A673 (cell line): ENCODE measurements at regions not wholly inside any gene's neighbourhood (a gene's known extent, or its start where the extent isn't known, plus 50 kb on each side); places are given as distances from the start of the nearest gene placed in this dataset.

Source experiments
- BruUV-seq: library from RNA; stranded (reverse); fragments of 400-500 nt; replicated peaks from 2 replicates; lab custom pipeline; 2021; lab: Mats Ljungman, UMichigan
- CTCF ChIA-PET: fragments of 300-600 bp; sonication (Branson Sonifier 250); formaldehyde crosslinking; loops from one replicate; lab custom pipeline; 2022; ENCODE audit warnings: antibody characterized with exemption; lab: Charles Lee
- POLR2A ChIA-PET: fragments of 300-600 bp; sonication (Branson Sonifier 250); formaldehyde crosslinking; loops from one replicate; lab custom pipeline; 2022; ENCODE audit warnings: antibody characterized with exemption; ENCODE audit not compliant: low non-redundant PET; lab: Charles Lee
- DNase-seq: peaks from one replicate; pipeline ENCODE4 v3.0.0-alpha.2; 2015; ENCODE audit warnings: low spot score
- H3K27ac ChIP-seq: fragments of 200-600 bp; sonication (generic); 2 replicates; pipeline ENCODE4 v1.5.1; 2016; ENCODE audit warnings: mixed run types, low read depth, mild to moderate bottlenecking, mixed read lengths, antibody characterized with exemption, low read length; ENCODE audit not compliant: poor library complexity, severe bottlenecking
- H3K27me3 ChIP-seq: fragments of 200-600 bp; sonication (generic); replicated peaks from 2 replicates; pipeline ENCODE4 v1.6.1; 2017; ENCODE audit warnings: mixed run types, low read depth, mild to moderate bottlenecking, mixed read lengths, antibody characterized with exemption, low read length; ENCODE audit not compliant: insufficient read depth, poor library complexity
- H3K36me3 ChIP-seq: fragments of 200-600 bp; sonication (generic); 2 replicates; pipeline ENCODE4 v1.6.1; 2016; ENCODE audit warnings: mixed run types, mild to moderate bottlenecking, mixed read lengths, antibody characterized with exemption, low read length; ENCODE audit not compliant: insufficient read depth, poor library complexity, severe bottlenecking
- H3K4me1 ChIP-seq: fragments of 200-600 bp; sonication (generic); 2 replicates; pipeline ENCODE4 v1.6.1; 2017; ENCODE audit warnings: mixed run types, mild to moderate bottlenecking, mixed read lengths, antibody characterized with exemption, low read length; ENCODE audit not compliant: insufficient read depth, poor library complexity, severe bottlenecking
- H3K4me3 ChIP-seq: fragments of 200-600 bp; sonication (generic); 2 replicates; pipeline ENCODE4 v1.5.1; 2016; ENCODE audit warnings: low read depth, mixed run types, mild to moderate bottlenecking, mixed read lengths, low read length; ENCODE audit not compliant: poor library complexity, severe bottlenecking
- H3K9me3 ChIP-seq: fragments of 200-600 bp; sonication (generic); 2 replicates; pipeline ENCODE4 v1.6.1; 2016; ENCODE audit warnings: mixed run types, low read depth, mild to moderate bottlenecking, mixed read lengths, antibody characterized with exemption, low read length; ENCODE audit not compliant: poor library complexity, severe bottlenecking
- EZH2 ChIP-seq: fragments of 200-600 bp; sonication (generic); IDR thresholded peaks from 2 replicates; pipeline ENCODE4 v1.6.1; 2017; ENCODE audit warnings: borderline replicate concordance, low read depth, mild to moderate bottlenecking, mixed read lengths, antibody characterized with exemption, low read length; ENCODE audit not compliant: poor library complexity, severe bottlenecking
- intact Hi-C: fragments of 100-400 bp; cut with micrococcal nuclease; formaldehyde crosslinking; loops from one replicate; pipeline ENCODE4 v1.10.0; 2022; ENCODE audit not compliant: unreplicated experiment
- TF ChIP-seq, protein P1 (sequence below): fragments of 300-800, 200-600 bp; sonication (generic); conservative IDR thresholded peaks from 2 replicates; pipeline ENCODE4 v1.5.1; 2017; ENCODE audit warnings: low read depth, mild to moderate bottlenecking, antibody characterized with exemption, low read length, moderate library complexity, mixed read lengths

- no peak overlapping the region for H3K27ac ChIP-seq
- H3K4me3 ChIP-seq, result no peak overlapping the region
- no peaks in the 10 kb centered on the region for H3K27me3 ChIP-seq
- no peak for DNase-seq
- ChIA-PET POLR2A (no interaction called here), CTCF (no interaction called here)
- H3K4me1 ChIP-seq, result no peaks in the 10 kb centered on the region
- H3K9me3 ChIP-seq, result no peaks in the 10 kb centered on the region
- no peaks in the 10 kb centered on the region for H3K36me3 ChIP-seq
- intact Hi-C loops, result no loop called here
- BruUV-seq, result no TSS peak
- TF ChIP-seq EZH2, result no peak
- TF ChIP-seq, protein P1, sequence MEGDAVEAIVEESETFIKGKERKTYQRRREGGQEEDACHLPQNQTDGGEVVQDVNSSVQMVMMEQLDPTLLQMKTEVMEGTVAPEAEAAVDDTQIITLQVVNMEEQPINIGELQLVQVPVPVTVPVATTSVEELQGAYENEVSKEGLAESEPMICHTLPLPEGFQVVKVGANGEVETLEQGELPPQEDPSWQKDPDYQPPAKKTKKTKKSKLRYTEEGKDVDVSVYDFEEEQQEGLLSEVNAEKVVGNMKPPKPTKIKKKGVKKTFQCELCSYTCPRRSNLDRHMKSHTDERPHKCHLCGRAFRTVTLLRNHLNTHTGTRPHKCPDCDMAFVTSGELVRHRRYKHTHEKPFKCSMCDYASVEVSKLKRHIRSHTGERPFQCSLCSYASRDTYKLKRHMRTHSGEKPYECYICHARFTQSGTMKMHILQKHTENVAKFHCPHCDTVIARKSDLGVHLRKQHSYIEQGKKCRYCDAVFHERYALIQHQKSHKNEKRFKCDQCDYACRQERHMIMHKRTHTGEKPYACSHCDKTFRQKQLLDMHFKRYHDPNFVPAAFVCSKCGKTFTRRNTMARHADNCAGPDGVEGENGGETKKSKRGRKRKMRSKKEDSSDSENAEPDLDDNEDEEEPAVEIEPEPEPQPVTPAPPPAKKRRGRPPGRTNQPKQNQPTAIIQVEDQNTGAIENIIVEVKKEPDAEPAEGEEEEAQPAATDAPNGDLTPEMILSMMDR, result no peak
Observed at GRCh38 chr17:15051933-15052332, 213.2 kb downstream of the PMP22 start.

GRCh38 chr17:15049795-15050160 lies 215.3 kb downstream of the PMP22 start:
- POLR2A ChIA-PET, result no interaction called here
- no peak overlapping the region for H3K27ac ChIP-seq
- H3K4me1 ChIP-seq, result no peaks in the 10 kb centered on the region
- H3K9me3 ChIP-seq, result no peaks in the 10 kb centered on the region
- no TSS peak for BruUV-seq
- CTCF ChIA-PET, result no interaction called here
- H3K4me3 ChIP-seq, result no peak overlapping the region
- no peak for DNase-seq
- intact Hi-C loops, result no loop called here
- no peaks in the 10 kb centered on the region for H3K27me3 ChIP-seq
- no peak for TF ChIP-seq EZH2
- TF ChIP-seq, protein P1, result no peak
- no peaks in the 10 kb centered on the region for H3K36me3 ChIP-seq

GRCh38 chr17:15048933-15049794 lies 216.0 kb downstream of the PMP22 start:
- CTCF ChIA-PET, result no interaction called here
- Histone ChIP-seq H3K4me1 (no peaks in the 10 kb centered on the region), H3K4me3 (no peak overlapping the region), H3K9me3 (no peaks in the 10 kb centered on the region), H3K27ac (no peak overlapping the region), H3K36me3 (no peaks in the 10 kb centered on the region), H3K27me3 (no peaks in the 10 kb centered on the region)
- intact Hi-C loops, result no loop called here
- no peak for DNase-seq
- TF ChIP-seq, protein P1, result no peak
- no peak for TF ChIP-seq EZH2
- no TSS peak for BruUV-seq
- POLR2A ChIA-PET, result no interaction called here
